A549 (cell line): ENCODE measurements at regions not wholly inside any gene's neighbourhood (a gene's known extent, or its start where the extent isn't known, plus 50 kb on each side); places are given as distances from the start of the nearest gene placed in this dataset.
"Not testable (repeated sequence)": the region's sequence is repeated elsewhere in the genome, so short reads cannot be mapped to it uniquely, and the experiment has no call there.

Experiments used
- ATAC-seq, 2 experiments: fragments of 200-7000 bp in 1 of 2; fragments of >200 bp in 1 of 2; cut with Nextera tagmentation in 1 of 2; cut with Tn5 transposase in 1 of 2; 3 replicates each; pipeline versions ENCODE4 v1.8.0 to v1.9.1; 2018 to 2020; ENCODE audit warnings: mild to moderate bottlenecking in 1 of 2, moderate library complexity in 1 of 2
- CTCF ChIA-PET: fragments of 300-600 bp; sonication (Branson Sonifier 250); formaldehyde crosslinking; extraction: SDS; loops from one replicate; lab custom pipeline; 2021; ENCODE audit warnings: antibody characterized with exemption, inconsistent platforms; lab: Yijun Ruan, JAX
- POLR2A ChIA-PET: fragments of 350-600 bp; formaldehyde crosslinking; extraction: SDS; loops from one replicate; lab custom pipeline; 2021; ENCODE audit warnings: antibody characterized with exemption, inconsistent platforms; lab: Yijun Ruan, JAX
- DNase-seq, 2 experiments: peaks; one replicate each; pipeline versions ENCODE4 v3.0.0 to v3.0.0-alpha.2; 2011 to 2016; ENCODE audit warnings: low read depth in 1 of 2, low spot score in 1 of 2
- FAIRE-seq: peaks from 2 replicates; lab custom pipeline; 2011; peaks lifted over from hg19 to GRCh38; lab: Jason Lieb, UNC
- H3K27ac ChIP-seq, 2 experiments: fragments of >200 bp; sonication (Bioruptor Twin); formaldehyde crosslinking; 3 replicates each; pipeline ENCODE4 v1.5.1; 2016 to 2017
- H3K4me1 ChIP-seq: fragments of >200 bp; sonication (Bioruptor Twin); formaldehyde crosslinking; 3 replicates; pipeline ENCODE4 v1.6.1; 2016
- H3K4me2 ChIP-seq: fragments of >200 bp; sonication (Bioruptor Twin); formaldehyde crosslinking; 3 replicates; pipeline ENCODE4 v1.6.1; 2016
- H3K4me3 ChIP-seq: fragments of >200 bp; sonication (Bioruptor Twin); formaldehyde crosslinking; 3 replicates; pipeline ENCODE4 v1.5.1; 2016
- H3K9me3 ChIP-seq: fragments of >200 bp; sonication (Bioruptor Twin); formaldehyde crosslinking; 3 replicates; pipeline ENCODE4 v1.6.1; 2016
- ATOH8 ChIP-seq: fragments of 250-450 bp; sonication (Bioruptor Pico); IDR thresholded peaks from 2 replicates; pipeline ENCODE4 v1.5.0; 2020; ENCODE audit warnings: low read depth, mild to moderate bottlenecking, moderate library complexity
- CEBPB ChIP-seq, 2 experiments: fragments of >200 bp in 1 of 2; sonication (Bioruptor Twin) in 1 of 2; formaldehyde crosslinking in 1 of 2; IDR thresholded peaks; 2 replicates each; pipeline ENCODE4 v1.6.1; 2012 to 2016
- EHMT2 ChIP-seq: fragments of 200-600 bp; sonication (generic); IDR thresholded peaks from 2 replicates; pipeline ENCODE4 v1.6.1; 2016; ENCODE audit warnings: antibody characterized with exemption, low read depth, mild to moderate bottlenecking, moderate library complexity
- EP300 ChIP-seq, 2 experiments: fragments of >200 bp; sonication (Bioruptor Twin); formaldehyde crosslinking; IDR thresholded peaks; 2 replicates in 1 of 2; 3 replicates in 1 of 2; pipeline ENCODE4 v1.6.1; 2016 to 2017
- HDAC2 ChIP-seq: fragments of 200-600 bp; sonication (generic); IDR thresholded peaks from 2 replicates; pipeline ENCODE4 v1.6.1; 2016
- HEYL ChIP-seq: fragments of 250-450 bp; sonication (Bioruptor Pico); IDR thresholded peaks from 2 replicates; pipeline ENCODE4 v1.8.0; 2021; ENCODE audit warnings: mild to moderate bottlenecking, moderate library complexity
- HOXA7 ChIP-seq: fragments of 250-450 bp; sonication (Bioruptor Pico); IDR thresholded peaks from 2 replicates; pipeline ENCODE4 v1.5.0; 2020; ENCODE audit warnings: mild to moderate bottlenecking, moderate library complexity
- JUNB ChIP-seq: fragments of >200 bp; sonication (Bioruptor Twin); formaldehyde crosslinking; IDR thresholded peaks from 2 replicates; pipeline ENCODE4 v1.6.1; 2016
- KDM1A ChIP-seq: fragments of 200-600 bp; sonication (generic); IDR thresholded peaks from 2 replicates; pipeline ENCODE4 v1.6.1; 2016; ENCODE audit warnings: low read depth, mild to moderate bottlenecking
- MAX ChIP-seq: IDR thresholded peaks from 2 replicates; pipeline ENCODE4 v1.6.1; 2012
- MAZ ChIP-seq: fragments of 150-350 bp; IDR thresholded peaks from 2 replicates; pipeline ENCODE4 v1.6.1; 2014; ENCODE audit warnings: antibody characterized with exemption, low read depth, low read length, borderline replicate concordance
- MYC ChIP-seq: IDR thresholded peaks from 2 replicates; pipeline ENCODE4 v1.6.1; 2012; ENCODE audit warnings: mild to moderate bottlenecking, inconsistent platforms, low read length, improper control_type of control experiment, borderline replicate concordance
- NFE2L2 ChIP-seq: fragments of 150-350 bp; conservative IDR thresholded peaks from 2 replicates; pipeline ENCODE4 v1.6.1; 2014; ENCODE audit warnings: low read length
- POLR2AphosphoS2 ChIP-seq: conservative IDR thresholded peaks from 2 replicates; pipeline ENCODE4 v1.6.1; 2012; ENCODE audit warnings: low read length, improper control_type of control experiment, inconsistent platforms
- RARB ChIP-seq: fragments of 250-450 bp; sonication (Bioruptor Pico); IDR thresholded peaks from 2 replicates; pipeline ENCODE4 v1.8.0; 2021; ENCODE audit warnings: mild to moderate bottlenecking, moderate library complexity
- RCOR1 ChIP-seq: fragments of 150-350 bp; IDR thresholded peaks from 2 replicates; pipeline ENCODE4 v1.6.1; 2014; ENCODE audit warnings: antibody characterized with exemption, low read length, low read depth
- REST ChIP-seq: fragments of 200-600 bp; sonication (generic); IDR thresholded peaks from 2 replicates; pipeline ENCODE4 v1.6.1; 2016; ENCODE audit warnings: antibody characterized with exemption, mild to moderate bottlenecking, moderate library complexity
- ZNF302 ChIP-seq: fragments of 250-450 bp; sonication (Bioruptor Pico); IDR thresholded peaks from 2 replicates; pipeline ENCODE4 v1.9.0; 2021; ENCODE audit warnings: inconsistent platforms, mild to moderate bottlenecking, moderate library complexity
- WGBS: methylation state at CpG from one replicate; pipeline ENCODE4 v1.1.6; 2017; ENCODE audit errors: missing lambda C conversion rate; 5-methylcytosine and 5-hydroxymethylcytosine counted together

DNA sequence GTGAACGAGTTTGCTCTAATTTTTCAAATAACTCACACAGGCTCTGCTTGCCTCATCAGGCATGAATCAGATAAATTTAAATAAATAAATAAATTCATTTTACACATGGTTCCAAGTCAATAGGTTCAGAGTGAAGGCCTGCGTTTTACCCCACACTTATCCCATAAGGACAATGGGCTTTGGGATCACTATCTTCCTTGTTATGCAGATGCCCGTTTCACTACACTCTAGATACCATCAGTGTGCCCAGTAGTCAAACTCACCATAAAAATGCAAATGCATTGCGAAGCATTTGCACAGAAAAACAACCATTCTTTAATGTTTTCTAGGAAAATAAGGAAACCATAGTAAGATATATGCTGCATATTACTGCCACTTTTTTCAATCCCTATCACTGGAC, 155.9 kb upstream of the CCDC196 start:
- Histone ChIP-seq H3K27ac (no peak overlapping the region), H3K9me3 (no peaks in the 10 kb centered on the region), H3K4me2 (no peak overlapping the region), H3K4me3 (no peak overlapping the region), H3K4me1 (no peaks in the 10 kb centered on the region)
- TF ChIP-seq RCOR1 (no peak), ZNF302 (CRISPR knock-in tag) (no peak), MAZ (no peak), REST (no peak), JUNB (no peak)
- WGBS = 22% methylated on average over 4 of the region's 4 CpGs
- ATAC-seq (no peak), FAIRE-seq (no peak), DNase-seq (no peak)
- POLR2A ChIA-PET = no interaction called here
- CTCF ChIA-PET = no interaction called here

DNA sequence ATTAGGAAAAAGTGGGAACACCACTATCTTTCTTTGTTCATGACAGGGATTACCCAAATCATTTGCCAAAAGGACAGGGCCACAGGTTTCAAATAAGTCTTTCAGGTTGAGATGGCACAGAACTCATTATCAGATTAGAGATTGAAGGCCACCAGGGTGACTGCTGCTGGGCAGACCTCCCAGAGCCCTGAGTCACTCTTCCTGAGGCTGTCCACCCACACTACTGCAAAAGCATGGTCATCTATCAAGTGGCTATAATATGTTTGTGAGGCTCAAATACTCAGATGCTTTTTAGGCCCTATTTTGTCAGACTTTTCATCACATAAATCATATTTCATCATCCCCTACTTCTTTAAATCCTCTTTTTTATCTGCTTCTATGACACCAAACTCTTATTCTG, 155.3 kb upstream of the CCDC196 start:
- no peak overlapping the region for H3K4me3 ChIP-seq
- ChIA-PET CTCF (interaction anchor here (1.3 to 1.8 kb wide), 2 partner anchors 15 to 28 kb away, joined by 3 to 5 read pairs; no protein-coding TSS in a partner anchor), POLR2A (no interaction called here)
- no peak for FAIRE-seq
- no peak for DNase-seq
- H3K4me1 ChIP-seq = no peaks in the 10 kb centered on the region
- TF ChIP-seq HEYL (CRISPR knock-in tag) (no peak), NFE2L2 (no peak), RARB (CRISPR knock-in tag) (no peak), RCOR1 (no peak), EHMT2 (no peak), POLR2AphosphoS2 (no peak), HDAC2 (no peak), CEBPB (IDR thresholded peaks at IDR 0.05) (no peak), MAX (no peak), KDM1A (no peak), MYC (no peak), HOXA7 (CRISPR knock-in tag) (no peak), REST (no peak), ATOH8 (CRISPR knock-in tag) (no peak), MAZ (no peak), EP300 (IDR thresholded peaks at IDR 0.05) (no peak)
- H3K27ac ChIP-seq = no peak overlapping the region
- no peaks in the 10 kb centered on the region for H3K9me3 ChIP-seq
- H3K4me2 ChIP-seq = no peak overlapping the region
- no peak for ATAC-seq

GRCh38 chr14:66333293-66333692, 152.9 kb upstream of the CCDC196 start:
- H3K4me2 ChIP-seq, ATAC-seq, DNase-seq, H3K4me3 ChIP-seq, H3K9me3 ChIP-seq, FAIRE-seq, H3K4me1 ChIP-seq, POLR2A ChIA-PET, H3K27ac ChIP-seq, CTCF ChIA-PET: not testable (repeated sequence)
- WGBS = 13% methylated on average over 3 of the region's 3 CpGs
